ENCODE measurements at regions not wholly inside any gene's neighbourhood (a gene's known extent, or its start where the extent isn't known, plus 50 kb on each side); places are given as distances from the start of the nearest gene placed in this dataset.

DNA sequence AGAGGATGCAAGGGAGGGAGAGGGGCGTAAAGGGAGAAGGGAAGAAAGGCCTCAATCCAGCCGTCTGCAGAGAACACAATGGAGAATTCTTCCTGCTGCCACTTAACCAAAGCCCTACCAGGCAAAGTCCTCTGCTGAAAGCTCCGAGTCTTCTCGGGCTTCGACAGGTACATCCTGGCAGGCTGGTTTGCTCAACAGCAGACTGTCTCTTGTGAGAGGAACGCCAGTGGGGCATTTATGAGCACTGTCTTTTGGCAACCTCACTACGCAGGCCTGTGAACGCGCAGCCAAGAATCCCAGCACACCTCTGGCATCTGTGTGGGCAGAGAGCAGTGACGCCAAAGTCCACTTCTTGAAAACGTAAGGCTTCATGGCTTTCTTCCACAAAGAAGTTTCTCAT lies 207.5 kb upstream of the FAM9B start:
- H3F3A ChIP-seq (ENCODE audit: insufficient read depth, low read length): no peaks in the 10 kb centered on the region
- no peaks in the 10 kb centered on the region for H3K9me2 ChIP-seq (ENCODE audit: low read depth, low read length)
- H3K4me1 ChIP-seq (ENCODE audit: insufficient read depth, low read length, severe bottlenecking): no peaks in the 10 kb centered on the region
- no peaks in the 10 kb centered on the region for H3K27me3 ChIP-seq (ENCODE audit: insufficient read depth, low read length)
- no peak overlapping the region for H2AFZ ChIP-seq (ENCODE audit: low read length)
- no peak overlapping the region for H3K27ac ChIP-seq (ENCODE audit: low read depth, low read length, poor library complexity, severe bottlenecking)
- no peaks in the 10 kb centered on the region for H4K20me1 ChIP-seq (ENCODE audit: insufficient read depth, low read length)
- no peak for TF ChIP-seq EZH2 (IDR thresholded peaks at IDR 0.05; ENCODE audit: borderline replicate concordance, low read length)
- TF ChIP-seq, protein P1, sequence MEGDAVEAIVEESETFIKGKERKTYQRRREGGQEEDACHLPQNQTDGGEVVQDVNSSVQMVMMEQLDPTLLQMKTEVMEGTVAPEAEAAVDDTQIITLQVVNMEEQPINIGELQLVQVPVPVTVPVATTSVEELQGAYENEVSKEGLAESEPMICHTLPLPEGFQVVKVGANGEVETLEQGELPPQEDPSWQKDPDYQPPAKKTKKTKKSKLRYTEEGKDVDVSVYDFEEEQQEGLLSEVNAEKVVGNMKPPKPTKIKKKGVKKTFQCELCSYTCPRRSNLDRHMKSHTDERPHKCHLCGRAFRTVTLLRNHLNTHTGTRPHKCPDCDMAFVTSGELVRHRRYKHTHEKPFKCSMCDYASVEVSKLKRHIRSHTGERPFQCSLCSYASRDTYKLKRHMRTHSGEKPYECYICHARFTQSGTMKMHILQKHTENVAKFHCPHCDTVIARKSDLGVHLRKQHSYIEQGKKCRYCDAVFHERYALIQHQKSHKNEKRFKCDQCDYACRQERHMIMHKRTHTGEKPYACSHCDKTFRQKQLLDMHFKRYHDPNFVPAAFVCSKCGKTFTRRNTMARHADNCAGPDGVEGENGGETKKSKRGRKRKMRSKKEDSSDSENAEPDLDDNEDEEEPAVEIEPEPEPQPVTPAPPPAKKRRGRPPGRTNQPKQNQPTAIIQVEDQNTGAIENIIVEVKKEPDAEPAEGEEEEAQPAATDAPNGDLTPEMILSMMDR (IDR thresholded peaks at IDR 0.05; ENCODE audit: low read length): no peak
- H3K9me3 ChIP-seq (ENCODE audit: low read length): no peaks in the 10 kb centered on the region
- no peak overlapping the region for H3K4me3 ChIP-seq (ENCODE audit: low read depth, low read length, poor library complexity, severe bottlenecking)
- no peaks in the 10 kb centered on the region for H3K36me3 ChIP-seq (ENCODE audit: insufficient read depth, low read length)
- H3K9ac ChIP-seq (ENCODE audit: low read length): no peak overlapping the region
- H3K79me2 ChIP-seq (ENCODE audit: insufficient read depth, low read length): no peaks in the 10 kb centered on the region
- H3K4me2 ChIP-seq (ENCODE audit: low read length): no peak overlapping the region

DNA sequence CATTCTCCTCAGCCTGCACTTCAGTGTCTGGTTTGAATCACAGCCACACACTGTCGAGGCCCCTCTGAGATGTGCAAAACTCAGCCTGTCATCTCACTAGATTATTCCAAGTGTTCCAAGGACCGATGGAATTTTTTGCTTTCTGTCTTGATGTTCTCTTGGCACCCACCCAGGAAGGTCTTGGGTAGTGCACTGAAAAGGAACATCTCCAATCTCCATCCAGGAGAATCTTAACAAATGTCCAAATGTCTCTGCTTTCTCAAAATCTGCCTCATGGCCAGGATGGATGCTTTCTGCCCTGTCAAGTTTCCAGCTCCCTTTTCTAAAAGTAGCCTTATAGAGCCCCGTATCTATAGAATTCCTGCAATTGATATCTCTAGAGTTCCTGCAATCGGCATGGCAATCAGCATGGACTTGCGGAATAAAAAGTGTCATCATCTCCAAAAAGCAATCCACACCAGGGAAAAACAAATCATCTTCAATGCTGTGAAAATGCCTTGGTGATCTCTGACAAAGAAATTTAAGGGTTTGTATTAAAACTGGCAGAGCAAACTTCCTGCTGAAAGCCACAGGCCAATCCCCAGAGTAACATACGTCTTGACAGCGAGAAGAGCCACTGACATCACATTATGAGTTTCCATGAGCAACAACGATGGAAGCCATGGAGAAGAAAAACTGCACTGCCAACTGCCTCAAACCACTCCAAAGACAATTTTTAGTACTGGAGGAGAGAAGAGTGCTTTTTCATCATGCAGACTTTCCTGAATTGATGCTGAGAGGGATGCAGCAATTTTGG lies 215.3 kb upstream of the FAM9B start:
- Histone ChIP-seq H3K9ac (ENCODE audit: low read length) (no peak overlapping the region), H3K4me2 (ENCODE audit: low read length) (no peak overlapping the region)

DNA sequence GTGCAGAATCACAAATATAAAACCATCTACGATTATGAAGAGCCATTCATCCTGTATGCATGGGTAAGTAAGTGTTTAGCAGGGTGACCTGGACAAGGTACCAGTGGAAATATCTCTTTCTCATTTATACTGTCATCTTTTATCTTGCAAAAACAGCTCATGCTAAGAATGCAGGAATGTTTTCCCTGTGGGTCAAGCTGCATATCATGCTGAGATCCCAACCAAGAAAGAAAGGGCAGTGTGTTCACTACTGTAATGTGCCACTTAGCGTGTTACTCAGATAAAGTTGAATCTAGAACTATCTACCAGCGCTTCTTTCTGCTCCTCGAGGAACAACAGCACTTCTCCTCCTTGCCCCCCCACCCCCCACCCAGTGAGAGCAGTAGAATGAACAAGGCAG lies 212.7 kb upstream of the TBL1X start:
- H4K20me1 ChIP-seq (ENCODE audit: insufficient read depth, low read length): no peaks in the 10 kb centered on the region

More for the DNA sequence above, 215.3 kb upstream of the FAM9B start:
- no peaks in the 10 kb centered on the region for H4K20me1 ChIP-seq (ENCODE audit: insufficient read depth, low read length)
- TF ChIP-seq, protein P1 (IDR thresholded peaks at IDR 0.05; ENCODE audit: low read length): no peak
- TF ChIP-seq EZH2 (IDR thresholded peaks at IDR 0.05; ENCODE audit: borderline replicate concordance, low read length): no peak
- H3K27ac ChIP-seq (ENCODE audit: low read depth, low read length, poor library complexity, severe bottlenecking): no peak overlapping the region
- H3K27me3 ChIP-seq (ENCODE audit: insufficient read depth, low read length): no peaks in the 10 kb centered on the region
- H3K4me1 ChIP-seq (ENCODE audit: insufficient read depth, low read length, severe bottlenecking): no peaks in the 10 kb centered on the region
- no peak overlapping the region for H3K4me3 ChIP-seq (ENCODE audit: low read depth, low read length, poor library complexity, severe bottlenecking)
- no peaks in the 10 kb centered on the region for H3F3A ChIP-seq (ENCODE audit: insufficient read depth, low read length)
- H3K79me2 ChIP-seq (ENCODE audit: insufficient read depth, low read length): no peaks in the 10 kb centered on the region
- no peaks in the 10 kb centered on the region for H3K9me2 ChIP-seq (ENCODE audit: low read depth, low read length)
- H3K9me3 ChIP-seq (ENCODE audit: low read length): no peaks in the 10 kb centered on the region
- no peak overlapping the region for H2AFZ ChIP-seq (ENCODE audit: low read length)
- no peaks in the 10 kb centered on the region for H3K36me3 ChIP-seq (ENCODE audit: insufficient read depth, low read length)

More for the DNA sequence above, 212.7 kb upstream of the TBL1X start:
- H3K79me2 ChIP-seq (ENCODE audit: insufficient read depth, low read length): no peaks in the 10 kb centered on the region
- H3K9me3 ChIP-seq (ENCODE audit: low read length): no peaks in the 10 kb centered on the region
- H3K4me2 ChIP-seq (ENCODE audit: low read length): no peak overlapping the region
- H3K9me2 ChIP-seq (ENCODE audit: low read depth, low read length): no peaks in the 10 kb centered on the region
- no peak overlapping the region for H3K27ac ChIP-seq (ENCODE audit: low read depth, low read length, poor library complexity, severe bottlenecking)
- no peaks in the 10 kb centered on the region for H3F3A ChIP-seq (ENCODE audit: insufficient read depth, low read length)
- no peaks in the 10 kb centered on the region for H3K27me3 ChIP-seq (ENCODE audit: insufficient read depth, low read length)
- H3K9ac ChIP-seq (ENCODE audit: low read length): no peak overlapping the region
- no peaks in the 10 kb centered on the region for H3K36me3 ChIP-seq (ENCODE audit: insufficient read depth, low read length)
- no peaks in the 10 kb centered on the region for H3K4me1 ChIP-seq (ENCODE audit: insufficient read depth, low read length, severe bottlenecking)
- TF ChIP-seq, protein P1 (IDR thresholded peaks at IDR 0.05; ENCODE audit: low read length): no peak
- TF ChIP-seq EZH2 (IDR thresholded peaks at IDR 0.05; ENCODE audit: borderline replicate concordance, low read length): no peak
- H2AFZ ChIP-seq (ENCODE audit: low read length): no peak overlapping the region
- no peak overlapping the region for H3K4me3 ChIP-seq (ENCODE audit: low read depth, low read length, poor library complexity, severe bottlenecking)

Measured in OCI-LY1 (cell line).